IPS-20b (cell line): ENCODE measurements at regions not wholly inside any gene's neighbourhood (a gene's known extent, or its start where the extent isn't known, plus 50 kb on each side); places are given as distances from the start of the nearest gene placed in this dataset.

Source experiments
- H3K27ac ChIP-seq: one replicate; pipeline ENCODE4 v1.5.1; 2013; ENCODE audit warnings: low read length
- H3K27me3 ChIP-seq: 2 replicates; pipeline ENCODE4 v1.6.1; 2013; ENCODE audit warnings: mild to moderate bottlenecking, low read length, inconsistent platforms; ENCODE audit not compliant: insufficient read depth
- H3K36me3 ChIP-seq: 2 replicates; pipeline ENCODE4 v1.6.1; 2013; ENCODE audit warnings: low read depth, mild to moderate bottlenecking, inconsistent platforms, low read length, moderate library complexity; ENCODE audit not compliant: insufficient read depth
- H3K4me1 ChIP-seq: 2 replicates; pipeline ENCODE4 v1.6.1; 2013; ENCODE audit warnings: mild to moderate bottlenecking, control low read depth, inconsistent platforms, low read length, moderate library complexity; ENCODE audit not compliant: insufficient read depth
- H3K4me3 ChIP-seq: 2 replicates; pipeline ENCODE4 v1.5.1; 2013; ENCODE audit warnings: mild to moderate bottlenecking, low read length, inconsistent platforms
- H3K9ac ChIP-seq: 2 replicates; pipeline ENCODE4 v1.6.1; 2013; ENCODE audit warnings: low read depth, mild to moderate bottlenecking, inconsistent platforms, low read length, moderate library complexity
- H3K9me3 ChIP-seq: 2 replicates; pipeline ENCODE4 v1.6.1; 2013; ENCODE audit warnings: mild to moderate bottlenecking, low read depth, low read length, inconsistent platforms; ENCODE audit not compliant: insufficient read depth

DNA sequence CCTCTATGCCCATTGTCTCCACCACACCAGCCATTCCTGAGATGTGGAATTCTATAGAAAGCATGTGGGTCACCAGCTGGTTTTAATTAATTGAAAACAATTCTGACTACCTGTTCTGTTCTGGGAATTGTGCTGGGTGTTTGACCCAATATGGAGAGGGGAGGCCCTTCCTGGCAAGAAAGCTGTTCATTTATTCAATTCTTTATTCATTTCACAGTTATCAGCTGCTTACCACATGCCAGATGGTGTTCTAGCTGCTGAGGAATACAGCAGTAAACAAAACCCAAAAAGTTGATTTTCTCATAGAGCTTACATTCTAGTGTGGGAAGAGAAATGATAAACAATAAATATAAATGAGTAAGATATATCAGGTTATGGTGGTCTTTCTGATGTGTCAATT is 296.1 kb upstream of the RASGRP1 start:
- Histone ChIP-seq H3K36me3 (no peaks in the 10 kb centered on the region), H3K27me3 (no peaks in the 10 kb centered on the region), H3K4me3 (no peak overlapping the region), H3K9me3 (no peaks in the 10 kb centered on the region), H3K9ac (no peak overlapping the region), H3K27ac (no peak overlapping the region), H3K4me1 (no peaks in the 10 kb centered on the region)

DNA sequence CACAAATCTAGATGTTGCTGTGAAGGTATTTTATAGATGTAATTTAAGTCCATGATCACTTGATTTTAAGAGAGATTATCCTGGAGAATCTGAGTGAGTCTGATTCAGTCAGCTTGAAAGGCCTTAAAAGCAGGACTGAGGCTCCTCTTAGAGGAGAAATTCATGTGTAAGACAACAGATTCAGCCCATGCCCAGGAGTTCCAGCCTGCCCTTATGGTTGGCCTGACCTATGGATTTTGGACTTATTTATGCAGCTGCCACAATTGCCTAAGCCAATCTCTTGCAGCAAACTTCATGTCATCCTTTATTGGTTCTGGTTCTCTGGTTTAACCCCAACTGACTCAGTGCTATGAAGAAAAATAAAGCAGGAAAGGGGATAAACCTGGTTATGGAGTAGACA is 296.5 kb upstream of the RASGRP1 start:
- Histone ChIP-seq H3K27me3 (no peaks in the 10 kb centered on the region; the same call in 1 of the 2 replicates), H3K27ac (no peak overlapping the region)

DNA sequence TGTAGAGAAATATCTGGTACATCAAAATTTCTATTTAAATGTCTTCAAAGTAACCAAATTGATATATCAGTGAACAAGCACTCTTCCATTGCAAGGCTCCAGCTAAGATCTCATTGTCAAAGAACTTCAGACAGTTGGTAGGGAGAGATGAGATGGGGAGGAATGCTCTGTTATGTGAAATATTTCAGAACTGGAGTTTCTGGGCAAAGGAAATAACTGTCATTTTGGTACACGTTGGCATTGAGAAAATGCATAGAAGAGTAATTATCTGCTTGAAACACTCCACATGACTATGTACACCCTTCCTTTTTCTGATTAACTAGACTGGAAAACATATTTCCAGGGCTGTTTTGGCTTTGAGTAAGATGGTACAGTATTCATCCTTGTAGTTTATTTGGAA is 297.5 kb upstream of the RASGRP1 start:
- H3K27ac ChIP-seq = no peak overlapping the region
- H3K27me3 ChIP-seq = no peaks in the 10 kb centered on the region; the same call in 1 of the 2 replicates
- no peaks in the 10 kb centered on the region for H3K4me1 ChIP-seq
- no peaks in the 10 kb centered on the region for H3K9me3 ChIP-seq
- H3K36me3 ChIP-seq = no peaks in the 10 kb centered on the region
- H3K9ac ChIP-seq = no peak overlapping the region
- H3K4me3 ChIP-seq = no peak overlapping the region

More for the DNA sequence above, 296.5 kb upstream of the RASGRP1 start:
- H3K4me3 ChIP-seq = no peak overlapping the region
- no peaks in the 10 kb centered on the region for H3K36me3 ChIP-seq
- no peaks in the 10 kb centered on the region for H3K9me3 ChIP-seq
- H3K9ac ChIP-seq = no peak overlapping the region
- no peaks in the 10 kb centered on the region for H3K4me1 ChIP-seq

DNA sequence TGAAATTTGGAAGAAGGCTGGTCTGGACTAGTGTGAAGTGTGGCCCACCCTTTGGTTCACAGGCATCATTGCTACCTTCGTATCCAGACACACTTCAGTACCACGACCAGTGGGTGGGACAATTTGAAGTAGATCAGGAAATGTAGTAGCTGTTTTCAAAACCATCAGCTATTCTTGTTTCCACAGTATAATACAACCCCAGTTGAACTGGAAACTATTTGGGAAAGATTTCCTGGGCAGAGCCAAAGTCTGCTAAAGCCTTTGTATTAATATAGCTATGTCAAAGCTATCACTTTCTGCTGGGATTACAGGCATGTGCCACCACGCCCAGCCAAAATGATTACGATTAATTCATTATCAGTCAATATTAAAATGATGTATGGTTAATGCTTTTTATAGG is 298.8 kb upstream of the RASGRP1 start:
- Histone ChIP-seq H3K36me3 (no peaks in the 10 kb centered on the region), H3K4me3 (no peak overlapping the region), H3K4me1 (no peaks in the 10 kb centered on the region), H3K27ac (no peak overlapping the region), H3K9me3 (no peaks in the 10 kb centered on the region), H3K27me3 (no peaks in the 10 kb centered on the region; the same call in 1 of the 2 replicates), H3K9ac (no peak overlapping the region)

DNA sequence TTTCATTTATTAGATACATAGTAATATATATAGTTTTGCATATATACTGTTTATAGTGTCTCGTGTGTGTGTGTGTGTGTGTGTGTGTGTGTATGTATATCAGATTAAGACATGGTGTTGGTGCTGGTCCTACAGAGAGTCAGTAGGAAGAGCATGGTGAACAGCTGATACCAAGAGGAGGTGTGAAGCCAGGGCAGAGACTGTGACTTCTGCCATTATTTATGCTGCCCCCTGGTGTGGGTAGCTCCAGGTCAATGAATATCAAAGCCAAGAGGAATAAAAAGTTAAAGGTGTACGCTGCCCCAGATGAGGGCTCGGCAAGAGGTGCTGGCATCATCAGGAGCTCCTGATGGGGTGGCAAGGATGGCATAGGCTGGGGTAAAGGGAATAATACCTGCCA is 299.5 kb upstream of the RASGRP1 start:
- Histone ChIP-seq H3K9ac (no peak overlapping the region), H3K9me3 (no peaks in the 10 kb centered on the region), H3K4me1 (no peaks in the 10 kb centered on the region), H3K27ac (no peak overlapping the region), H3K4me3 (no peak overlapping the region), H3K36me3 (no peaks in the 10 kb centered on the region), H3K27me3 (no peaks in the 10 kb centered on the region; the same call in 1 of the 2 replicates)

DNA sequence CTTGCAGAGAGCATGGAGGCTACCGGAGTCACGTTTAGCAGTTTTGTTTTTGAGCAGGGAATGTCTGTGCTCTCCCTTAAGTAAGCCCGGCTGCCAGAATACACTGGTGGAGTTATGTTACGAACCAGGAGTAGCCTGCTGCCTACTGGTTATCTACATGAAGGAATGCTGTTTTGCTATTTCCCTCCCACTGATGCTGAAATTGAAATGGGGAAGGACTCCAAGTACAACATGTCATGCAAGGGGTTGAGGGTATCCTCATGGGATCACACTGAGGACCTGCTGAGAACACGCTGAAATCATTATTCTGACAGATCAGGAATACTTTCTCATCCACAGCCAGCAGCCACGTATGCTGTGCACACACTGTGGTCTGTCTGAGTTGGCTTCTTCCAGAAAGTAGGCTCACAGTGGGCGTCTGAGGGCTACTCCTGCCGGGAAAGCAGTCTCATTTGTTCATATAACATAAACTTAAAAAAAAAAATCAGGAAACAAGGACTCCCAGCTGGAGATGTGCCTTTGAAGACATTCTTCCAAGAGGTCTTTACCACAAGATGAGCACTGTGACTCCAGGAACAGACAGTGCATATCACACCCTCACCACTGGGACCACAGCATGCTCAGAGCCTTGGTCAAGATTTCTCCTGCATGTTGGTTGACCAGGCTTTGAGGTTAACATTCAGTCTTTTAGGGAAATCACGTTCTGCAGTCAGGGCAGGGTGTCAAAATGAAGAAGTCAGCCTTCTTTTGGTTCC is 300.4 kb upstream of the RASGRP1 start:
- Histone ChIP-seq H3K9ac (no peak overlapping the region), H3K9me3 (no peaks in the 10 kb centered on the region), H3K27ac (no peak overlapping the region), H3K36me3 (no peaks in the 10 kb centered on the region), H3K4me3 (no peak overlapping the region), H3K27me3 (no peaks in the 10 kb centered on the region; the same call in 1 of the 2 replicates), H3K4me1 (no peaks in the 10 kb centered on the region)

DNA sequence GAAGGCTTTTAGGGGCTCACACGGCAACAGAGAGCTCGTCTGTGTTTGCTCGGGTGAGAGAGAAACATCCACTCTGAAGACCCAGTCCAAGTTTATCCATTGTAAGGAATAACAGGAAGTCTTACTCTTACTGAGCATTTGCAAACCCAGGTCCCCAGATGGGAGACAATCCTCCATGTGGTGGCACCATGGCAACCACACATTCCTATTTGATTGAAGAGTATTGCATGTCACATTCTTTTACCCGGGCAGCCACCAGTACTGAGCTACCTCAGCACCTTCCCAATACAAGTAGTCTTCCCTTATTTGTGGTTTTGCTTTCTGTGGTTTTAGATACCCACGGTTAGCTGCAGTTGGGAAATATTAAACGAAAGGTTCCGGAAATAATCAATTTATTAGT is 302.9 kb upstream of the RASGRP1 start:
- Histone ChIP-seq H3K4me1 (no peaks in the 10 kb centered on the region), H3K27ac (no peak overlapping the region), H3K27me3 (no peaks in the 10 kb centered on the region; the same call in 1 of the 2 replicates), H3K4me3 (no peak overlapping the region), H3K9ac (no peak overlapping the region), H3K36me3 (no peaks in the 10 kb centered on the region), H3K9me3 (no peaks in the 10 kb centered on the region; the same call in 1 of the 2 replicates)

DNA sequence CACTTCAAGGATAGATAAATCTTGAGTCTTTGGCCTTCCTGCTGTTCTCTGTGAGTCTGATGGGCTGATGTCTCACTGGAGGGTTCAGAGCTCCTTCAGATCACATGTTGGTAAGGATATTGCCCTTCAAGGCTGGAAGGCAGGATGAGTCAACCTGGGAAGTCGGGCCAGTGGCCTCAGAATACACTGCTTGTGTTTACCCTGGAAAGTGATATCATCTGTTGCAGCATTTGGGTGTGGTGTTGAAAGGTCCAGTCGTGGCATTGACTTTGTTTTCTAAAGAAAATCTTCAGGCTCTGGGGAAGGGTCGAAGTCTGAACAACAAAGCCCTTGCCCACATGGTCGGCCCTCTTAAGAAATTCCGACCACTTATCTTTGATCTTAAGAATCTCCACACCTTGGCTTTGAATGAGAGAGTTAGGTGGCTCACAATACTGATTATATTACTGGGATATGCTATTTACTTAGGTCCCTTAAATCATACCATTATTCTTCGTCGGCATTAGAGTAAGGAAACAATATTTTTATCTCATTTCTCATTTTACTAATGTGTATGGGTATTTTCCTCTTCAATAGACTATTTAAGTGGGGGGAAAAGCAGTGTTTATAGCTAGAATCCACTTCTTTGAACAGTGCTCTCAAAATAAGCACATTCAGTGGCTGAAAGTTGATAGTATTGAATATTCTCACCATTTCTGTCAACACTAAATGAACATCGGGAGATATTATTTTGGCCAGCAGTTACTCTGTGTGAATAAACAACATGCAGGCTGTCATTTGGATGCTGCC is 303.9 kb upstream of the RASGRP1 start:
- H3K4me1 ChIP-seq = no peaks in the 10 kb centered on the region; the same call in 1 of the 2 replicates
- H3K27me3 ChIP-seq = no peaks in the 10 kb centered on the region; the same call in 1 of the 2 replicates
- no peaks in the 10 kb centered on the region for H3K36me3 ChIP-seq
- no peak overlapping the region for H3K9ac ChIP-seq
- H3K9me3 ChIP-seq = no peaks in the 10 kb centered on the region; the same call in 1 of the 2 replicates
- H3K4me3 ChIP-seq = no peak overlapping the region
- no peak overlapping the region for H3K27ac ChIP-seq

DNA sequence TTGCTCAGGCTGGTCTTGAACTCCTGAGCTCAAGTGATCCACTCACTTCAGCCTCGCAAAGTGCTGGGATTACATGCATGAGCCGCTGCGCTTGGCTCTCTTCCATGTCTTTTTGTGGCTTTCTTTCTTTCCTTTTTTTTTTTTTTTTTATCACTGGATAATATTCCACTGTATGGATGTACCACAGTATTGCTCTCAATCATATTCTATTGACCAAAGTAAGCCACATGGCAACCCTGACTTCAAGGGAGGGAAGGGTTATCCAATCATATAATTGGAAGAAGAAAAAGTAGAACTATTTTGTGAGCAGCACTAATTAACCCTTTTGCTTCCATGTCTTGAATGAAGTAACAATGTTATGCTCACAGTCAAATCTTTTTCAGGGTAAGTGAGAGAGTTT is 307.0 kb upstream of the RASGRP1 start:
- H3K4me1 ChIP-seq = no peaks in the 10 kb centered on the region; the same call in 1 of the 2 replicates
- no peaks in the 10 kb centered on the region for H3K36me3 ChIP-seq
- no peak overlapping the region for H3K4me3 ChIP-seq

DNA sequence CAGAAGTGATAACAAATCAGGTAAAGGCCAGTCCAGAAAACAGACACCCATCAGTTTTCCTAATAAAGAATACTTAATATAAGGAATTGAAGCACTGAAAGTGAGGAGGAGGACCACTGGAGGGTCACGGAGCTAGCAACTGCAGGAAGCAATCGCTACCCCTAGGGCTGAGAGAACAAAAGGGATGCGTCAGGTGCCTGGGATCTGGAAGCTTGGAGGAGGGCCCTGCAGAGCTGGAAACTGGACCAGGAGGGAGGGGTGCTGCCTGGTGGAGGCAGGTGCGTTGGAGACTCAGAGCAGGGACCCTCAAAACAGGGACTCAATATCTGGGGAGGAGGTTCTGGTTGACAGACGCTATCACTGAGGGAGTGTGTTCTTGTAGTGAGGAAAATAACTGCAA is 308.1 kb upstream of the RASGRP1 start:
- H3K27ac ChIP-seq = no peak overlapping the region
- no peaks in the 10 kb centered on the region; the same call in 1 of the 2 replicates for H3K4me1 ChIP-seq
- H3K36me3 ChIP-seq = no peaks in the 10 kb centered on the region
- H3K9me3 ChIP-seq = no peaks in the 10 kb centered on the region; the same call in 1 of the 2 replicates
- no peak overlapping the region for H3K9ac ChIP-seq
- no peak overlapping the region for H3K4me3 ChIP-seq
- no peaks in the 10 kb centered on the region for H3K27me3 ChIP-seq

More for the DNA sequence above, 307.0 kb upstream of the RASGRP1 start:
- Histone ChIP-seq H3K27me3 (no peaks in the 10 kb centered on the region), H3K9me3 (no peaks in the 10 kb centered on the region; the same call in 1 of the 2 replicates), H3K9ac (no peak overlapping the region), H3K27ac (no peak overlapping the region)

DNA sequence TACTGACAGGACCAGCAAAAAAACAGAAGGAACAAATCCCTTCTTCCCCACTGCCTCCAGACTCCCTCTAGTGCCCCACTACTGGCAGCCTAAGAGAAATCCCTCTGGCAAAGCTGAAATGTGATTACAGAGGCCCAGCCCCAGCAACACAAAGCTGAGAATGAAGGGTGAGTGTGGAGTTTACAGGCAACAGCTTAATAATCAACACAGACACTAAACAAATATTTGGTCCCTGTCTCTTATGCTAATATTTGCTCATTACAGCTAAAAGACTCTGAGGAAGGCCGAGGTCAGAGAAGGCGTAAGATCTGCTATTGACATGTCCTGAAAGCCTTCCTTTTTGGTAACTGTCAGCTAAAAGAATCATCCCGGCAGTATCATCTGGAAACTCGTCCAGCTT is 308.5 kb upstream of the RASGRP1 start:
- Histone ChIP-seq H3K36me3 (no peaks in the 10 kb centered on the region), H3K9ac (no peak overlapping the region), H3K4me3 (no peak overlapping the region), H3K9me3 (no peaks in the 10 kb centered on the region; the same call in 1 of the 2 replicates), H3K27ac (no peak overlapping the region), H3K4me1 (no peaks in the 10 kb centered on the region; the same call in 1 of the 2 replicates), H3K27me3 (no peaks in the 10 kb centered on the region)
